NK-92 treated with Interleukin-12 subunit alpha and Interleukin-12 subunit beta, amount 100 ng/mL, for 24 hours (cell line): ENCODE measurements at regions not wholly inside any gene's neighbourhood (a gene's known extent, or its start where the extent isn't known, plus 50 kb on each side); places are given as distances from the start of the nearest gene placed in this dataset.

Experiments used
- DNase-seq: peaks from one replicate; lab custom pipeline; 2025; lab: John Stamatoyannopoulos, UW

DNA sequence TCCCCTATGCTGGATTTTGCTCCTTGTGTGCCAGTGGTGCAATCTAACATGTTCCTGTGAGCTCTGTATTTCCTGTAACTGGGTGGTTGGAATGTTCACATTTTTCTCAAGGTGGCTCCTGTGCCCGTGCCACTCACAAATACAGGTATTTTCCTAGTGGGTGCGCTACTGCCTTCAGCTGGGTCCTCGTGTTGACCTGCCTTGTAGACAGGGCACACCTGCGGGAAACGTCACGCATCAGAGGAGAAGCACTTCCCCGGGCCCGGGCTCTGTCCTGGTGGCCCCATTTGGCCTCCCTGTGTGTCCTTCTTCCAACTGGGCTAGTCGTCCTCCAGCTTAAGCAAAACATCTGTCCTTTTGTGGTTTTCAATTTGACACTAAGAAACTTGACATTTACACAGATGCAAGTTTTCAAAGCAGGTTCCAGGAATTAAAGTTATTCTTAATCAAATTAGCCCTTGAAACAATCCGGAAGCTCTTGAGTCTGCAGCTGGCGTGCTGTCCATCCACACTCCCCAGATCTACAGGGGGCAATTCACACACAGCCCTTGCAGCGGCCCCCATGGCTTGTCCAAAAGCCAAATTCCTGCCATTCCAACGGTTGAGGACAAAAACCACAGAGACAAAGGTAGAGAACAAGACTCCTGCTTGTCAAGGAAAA, 275.1 kb downstream of the CDC5L start:
- no peak for DNase-seq

DNA sequence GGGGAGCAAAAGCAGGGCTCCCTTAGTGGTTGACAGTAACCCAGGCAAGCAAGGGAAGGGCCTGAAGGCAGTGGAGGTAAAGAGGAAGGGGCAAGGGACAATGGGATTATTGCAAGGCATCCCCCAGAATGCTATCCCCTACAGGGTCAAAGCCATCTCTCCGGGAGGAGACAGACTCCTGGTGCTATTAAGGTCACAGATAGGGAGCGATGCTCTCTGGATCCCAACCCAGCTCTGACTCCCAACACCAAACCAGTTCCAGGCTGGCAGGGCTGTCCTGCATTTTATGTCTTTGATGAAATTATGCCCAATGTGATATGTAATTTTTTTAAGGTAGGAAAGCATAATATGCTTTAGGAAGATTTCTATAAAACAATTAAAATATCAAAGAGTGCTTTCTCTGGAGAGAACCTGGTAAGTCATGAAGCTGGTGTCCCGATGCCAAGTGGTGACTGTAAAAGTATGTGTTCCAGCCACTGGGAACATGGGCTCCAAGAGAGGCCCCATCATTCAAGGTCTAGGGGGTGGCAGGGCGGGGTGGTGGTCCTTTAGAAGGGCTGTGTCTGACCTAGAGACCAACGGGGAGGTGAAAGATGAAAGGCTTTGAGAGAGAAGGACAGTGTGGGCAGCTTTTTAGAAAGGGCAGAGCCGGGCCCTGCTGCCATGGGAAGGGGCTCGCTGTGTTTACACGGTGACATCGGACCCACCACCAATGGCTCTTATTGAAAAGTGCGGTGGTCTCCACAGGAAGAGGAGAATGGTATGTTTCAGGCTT, 276.5 kb downstream of the CDC5L start:
- DNase-seq: no peak

DNA sequence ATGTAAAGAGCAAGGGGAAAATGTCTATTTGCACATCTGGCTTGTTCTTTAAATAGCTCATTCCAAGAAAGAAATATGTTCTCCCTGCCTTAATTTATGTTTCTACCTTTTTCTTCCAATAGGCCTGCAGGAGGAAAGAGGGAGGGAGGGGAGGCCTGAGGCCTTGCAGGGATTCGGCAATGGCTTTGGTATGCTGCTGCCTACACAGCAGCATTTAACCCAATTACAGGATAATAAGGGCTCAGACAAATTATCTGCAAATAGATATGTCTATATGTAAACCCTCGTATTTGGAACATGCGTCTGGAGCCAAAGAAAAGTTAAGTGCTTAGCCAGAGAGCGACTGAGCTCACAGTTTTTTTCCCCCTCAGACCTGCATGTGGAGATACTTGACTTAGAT, 277.2 kb downstream of the CDC5L start:
- no peak for DNase-seq

- DNase-seq: no peak
These were observed 277.6 kb downstream of the CDC5L start for GRCh38 chr6:44665143-44665542.

DNA sequence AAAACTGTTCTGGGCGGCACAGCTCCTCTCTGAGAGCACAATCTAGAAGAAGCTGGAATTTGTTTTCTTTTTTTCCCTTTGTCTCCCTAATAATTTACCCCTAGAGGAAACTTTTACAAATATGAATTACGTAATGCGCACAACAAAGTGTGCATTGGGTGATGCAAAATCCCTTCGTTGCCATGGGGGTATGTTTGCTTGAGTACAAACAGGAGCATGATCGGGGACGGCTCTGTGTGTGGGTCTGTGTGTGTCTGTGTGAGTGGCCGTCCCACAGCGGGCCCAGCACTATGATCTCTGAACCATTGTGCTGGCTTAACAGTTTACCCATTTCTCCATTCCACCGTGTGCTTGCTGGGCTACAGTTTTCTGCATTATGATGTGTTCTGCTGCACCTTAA, 278.2 kb downstream of the CDC5L start:
- no peak for DNase-seq

- DNase-seq: no peak
These were observed 278.8 kb downstream of the CDC5L start for GRCh38 chr6:44666324-44666723.

DNA sequence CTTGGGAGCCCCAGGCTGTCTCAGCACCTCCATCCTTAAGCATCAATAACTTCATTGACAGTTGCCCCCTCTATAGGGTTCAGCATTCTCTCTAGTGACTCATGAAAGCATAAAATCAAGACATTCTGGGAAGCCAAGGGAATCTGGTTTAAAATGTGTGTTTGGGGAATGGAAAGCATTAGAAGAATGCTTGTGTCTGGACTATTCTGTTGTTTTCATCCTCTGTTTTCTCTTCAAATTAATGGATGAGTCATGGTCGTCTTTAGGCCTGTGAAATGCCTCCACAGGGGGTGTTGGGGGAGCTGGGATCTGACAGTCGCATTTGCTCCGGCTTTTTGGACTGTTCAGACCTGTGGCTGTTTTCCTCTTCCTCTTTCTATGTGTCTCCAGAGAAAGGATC, 279.7 kb downstream of the CDC5L start:
- no peak for DNase-seq

DNA sequence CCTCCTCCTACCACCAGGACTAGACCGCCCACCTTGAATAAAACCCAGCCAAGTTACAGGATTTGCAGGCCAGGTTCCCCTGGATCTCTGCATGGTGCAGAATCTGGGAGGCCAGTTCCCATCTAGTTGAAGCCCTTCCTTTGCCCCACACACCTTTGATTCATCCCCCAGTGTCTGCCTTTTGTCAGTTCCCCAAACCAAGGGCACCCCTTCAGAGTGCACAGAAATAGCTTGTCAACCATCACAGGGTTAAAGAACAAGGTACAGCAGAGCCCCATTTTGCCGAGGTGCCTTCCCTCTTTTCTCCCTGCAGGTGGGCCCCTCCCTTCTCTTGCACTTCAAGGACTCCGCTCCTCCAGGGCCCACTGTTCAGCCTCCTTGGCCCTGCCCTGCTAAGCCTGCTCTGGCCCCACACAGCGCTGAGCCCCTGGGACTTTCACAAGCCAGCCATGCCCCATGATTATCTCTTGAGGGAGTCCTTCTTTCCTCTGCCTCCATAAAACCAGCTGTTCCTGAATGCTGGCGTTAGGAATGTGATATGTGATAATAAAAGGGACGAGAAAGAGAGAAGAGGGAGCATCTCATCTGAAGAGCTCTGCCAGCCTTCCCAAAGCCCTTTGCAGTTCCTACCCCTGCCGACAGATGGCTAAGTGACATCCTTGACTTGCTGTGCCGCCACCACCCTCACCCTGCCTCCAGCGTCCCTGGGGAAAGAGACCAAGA, 280.3 kb downstream of the CDC5L start:
- DNase-seq: no peak

- DNase-seq: no peak
These were observed 281.0 kb downstream of the CDC5L start for GRCh38 chr6:44668391-44668930.

DNA sequence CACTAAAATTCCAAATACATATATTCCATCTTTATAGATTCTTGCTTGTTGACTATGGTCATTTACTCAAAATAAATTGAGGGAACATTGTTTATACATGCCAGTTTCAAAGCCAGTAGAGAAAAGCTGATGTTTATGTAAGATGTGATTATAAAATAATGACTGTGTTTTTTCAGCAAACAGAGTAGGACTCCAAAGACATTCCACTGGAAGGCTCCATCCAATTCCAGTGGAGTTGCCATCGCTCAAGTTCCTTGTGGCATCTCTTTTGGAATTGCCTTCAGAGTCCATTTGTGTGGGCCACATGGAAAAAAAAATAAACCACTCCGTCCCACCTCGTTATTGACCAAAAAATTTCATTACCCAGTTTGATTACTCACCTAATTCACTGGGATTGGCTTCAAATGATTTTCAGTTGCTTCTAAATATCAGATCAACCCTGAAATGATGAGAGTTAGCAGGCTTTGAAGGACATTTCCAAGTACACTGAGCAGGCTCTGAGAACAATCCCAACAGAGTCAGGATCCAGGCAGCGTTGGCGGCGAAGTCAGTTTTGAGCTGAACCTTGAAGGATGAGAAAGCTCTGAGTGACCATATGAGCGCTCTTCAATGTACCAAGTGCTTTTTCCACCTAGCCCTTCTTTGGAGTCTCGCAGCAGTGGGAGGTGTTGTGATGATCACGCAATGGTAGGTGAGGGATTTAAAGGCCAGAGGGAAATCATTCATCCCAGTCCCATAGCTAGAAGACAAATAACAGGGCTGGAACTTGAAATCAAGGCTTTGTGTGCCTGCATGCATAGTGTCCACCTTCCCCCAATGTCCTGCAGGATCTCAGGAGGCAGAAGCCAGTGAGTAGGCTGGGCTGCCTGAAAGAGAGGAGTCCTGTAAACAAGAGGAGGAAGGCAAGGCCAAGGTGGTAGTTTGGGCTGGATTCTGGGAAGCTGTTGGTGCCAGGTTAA, 281.7 kb downstream of the CDC5L start:
- DNase-seq: no peak

DNA sequence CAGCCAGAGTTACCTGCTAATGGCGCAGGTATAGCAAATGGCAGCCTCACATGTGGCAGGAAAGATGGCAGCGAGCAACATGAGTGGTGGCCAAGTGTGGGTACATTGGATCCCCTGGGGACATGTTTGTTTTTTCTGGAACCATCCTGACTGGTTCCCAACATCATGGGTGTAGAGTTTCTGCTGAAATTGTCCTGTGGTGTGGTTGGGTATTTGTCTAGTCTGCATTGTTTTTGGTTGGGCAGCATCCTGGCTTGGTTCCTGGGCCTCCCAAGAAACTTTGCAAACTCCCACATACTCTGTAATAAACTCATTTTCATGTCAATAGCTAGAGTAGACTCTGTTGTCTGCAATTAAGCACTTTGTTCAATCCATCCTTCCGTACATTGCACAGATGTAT, 282.6 kb downstream of the CDC5L start:
- no peak for DNase-seq

DNA sequence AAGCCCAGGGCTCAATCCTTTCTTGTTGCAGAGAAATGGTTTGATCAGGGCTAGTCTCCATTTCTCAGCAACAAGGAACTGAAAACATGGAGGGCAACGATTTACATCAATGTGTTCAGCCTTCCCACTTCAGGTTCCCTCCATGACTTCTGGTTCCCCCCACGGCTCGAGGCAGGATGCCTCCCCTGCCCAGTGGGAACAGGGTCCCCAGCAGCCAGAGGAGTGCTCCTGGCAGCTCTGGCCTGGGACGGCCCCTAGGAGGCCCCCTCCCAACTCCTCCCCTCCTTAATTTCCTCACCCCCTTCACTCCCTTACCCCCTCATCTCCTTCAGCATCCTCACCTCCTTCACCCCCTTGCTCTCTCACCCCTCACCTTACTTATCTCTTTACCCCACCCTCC, 283.8 kb downstream of the CDC5L start:
- no peak for DNase-seq

DNA sequence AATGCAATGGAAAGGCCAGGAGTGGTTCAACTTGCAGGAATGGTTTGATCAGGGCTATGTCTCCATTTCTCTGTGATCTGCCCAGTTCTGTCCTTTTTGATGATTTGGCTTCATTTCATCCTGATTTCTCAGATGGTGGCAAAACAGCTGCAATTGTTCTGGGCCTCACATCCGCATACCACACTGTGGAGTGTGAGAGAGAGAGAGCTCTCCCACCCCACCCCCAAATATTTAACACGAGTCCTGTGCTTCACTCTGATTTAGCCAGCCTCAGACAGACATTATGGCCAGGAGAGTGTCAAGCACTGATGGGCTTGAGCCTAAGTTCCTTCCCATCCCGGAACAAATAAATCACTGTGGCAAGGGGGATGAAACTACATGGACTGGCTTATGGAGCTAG, 284.6 kb downstream of the CDC5L start:
- no peak for DNase-seq

DNA sequence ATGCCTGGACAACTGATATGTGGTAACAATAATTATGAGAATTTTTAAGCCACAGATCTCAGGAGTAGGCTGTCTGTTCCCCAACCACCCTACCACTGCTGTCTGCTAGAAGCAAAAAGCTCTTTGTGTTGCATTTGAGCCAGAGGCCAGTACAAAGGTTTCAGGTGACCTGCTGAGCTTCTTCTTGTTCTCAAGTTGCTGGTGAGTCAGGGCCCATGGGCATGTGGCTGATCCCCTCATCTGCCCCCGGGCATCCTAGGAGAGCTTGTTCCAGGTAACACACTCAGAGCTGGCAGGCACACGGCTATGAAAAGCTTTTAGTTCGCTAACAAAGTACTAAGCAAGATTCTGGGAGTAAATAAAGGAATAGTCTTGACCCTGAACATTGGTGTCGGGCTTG, 285.3 kb downstream of the CDC5L start:
- no peak for DNase-seq

- no peak for DNase-seq
These were observed 287.0 kb downstream of the CDC5L start for GRCh38 chr6:44674226-44675155.

DNA sequence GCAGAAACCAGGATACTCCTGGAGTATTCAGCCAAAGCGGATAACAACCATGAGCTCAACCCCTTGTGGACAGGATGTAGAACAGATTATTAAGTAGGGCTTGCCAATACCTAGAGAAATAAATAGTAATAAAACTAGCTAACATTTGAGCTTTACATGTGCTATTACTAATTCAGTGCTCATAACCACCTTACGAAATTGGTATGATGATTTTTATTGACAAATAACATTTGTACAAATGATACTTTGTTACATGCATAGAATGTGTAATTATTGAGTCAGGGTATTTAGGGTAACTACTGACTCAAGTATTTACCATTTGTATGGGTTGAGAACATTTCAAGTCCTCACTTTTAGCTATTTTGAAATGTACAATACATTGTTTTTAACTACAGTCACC, 287.9 kb downstream of the CDC5L start:
- DNase-seq: no peak

DNA sequence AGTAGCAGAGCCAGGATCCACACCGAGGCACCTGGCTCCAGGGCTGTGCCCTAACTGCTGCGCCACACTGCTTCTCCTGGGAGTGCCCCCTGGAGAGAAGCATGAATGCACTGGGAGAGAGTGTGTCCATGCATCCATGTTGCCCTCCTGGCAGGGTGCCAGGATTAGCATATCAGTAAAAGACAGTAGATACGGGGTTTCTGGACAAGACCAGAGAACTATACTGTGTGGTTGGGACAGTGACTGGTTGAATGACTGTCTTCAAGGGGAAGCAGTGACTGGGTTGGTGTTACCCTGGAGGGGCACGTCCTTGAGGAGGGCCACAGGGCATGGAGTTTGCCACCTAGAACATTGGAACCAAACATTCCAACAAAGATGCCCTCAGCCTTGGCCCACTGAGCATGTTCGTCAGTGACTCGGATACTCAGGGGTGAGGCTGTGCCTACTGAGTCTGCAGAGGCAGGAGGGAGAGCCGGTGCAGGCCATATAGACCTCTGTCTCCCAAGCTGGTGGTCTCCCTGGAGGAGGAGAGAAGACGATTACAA, 288.8 kb downstream of the CDC5L start:
- DNase-seq: no peak

GRCh38 chr6:44676826-44677433, 289.4 kb downstream of the CDC5L start:
- DNase-seq: no peak

DNA sequence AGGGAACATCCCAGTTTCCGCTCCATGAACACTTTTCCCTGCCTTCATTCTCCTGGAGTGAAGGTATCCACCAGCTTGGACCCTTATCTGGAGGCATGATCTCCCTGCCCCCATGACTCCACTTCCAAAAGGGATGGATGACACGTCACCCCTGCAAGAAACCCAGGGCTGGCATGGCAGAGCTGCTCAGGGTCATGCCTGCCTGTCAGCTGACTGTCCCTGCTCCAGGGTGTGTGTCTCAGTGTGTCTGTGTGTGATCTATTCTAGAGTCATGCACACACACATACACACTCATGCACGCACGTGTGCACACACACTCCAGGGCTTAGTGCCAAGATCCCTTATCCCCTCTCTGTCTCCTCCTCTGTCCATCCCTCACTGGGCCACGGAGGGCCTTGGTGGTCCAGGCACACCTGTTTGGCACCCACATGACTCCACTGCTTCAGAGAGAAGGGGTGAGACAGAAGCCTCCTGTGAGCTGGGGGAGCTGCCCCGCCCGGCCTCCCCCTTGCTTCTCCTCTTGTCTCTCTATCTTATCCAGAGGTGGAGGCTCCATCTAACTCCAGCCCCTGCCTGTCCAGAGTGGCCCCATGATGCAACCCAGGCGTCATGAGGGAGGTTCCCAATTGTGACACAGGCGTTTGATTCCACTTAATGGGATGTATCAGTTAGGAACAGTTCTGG, 290.9 kb downstream of the CDC5L start:
- no peak for DNase-seq
